HG03432 (cell line): ENCODE measurements at regions not wholly inside any gene's neighbourhood (a gene's known extent, or its start where the extent isn't known, plus 50 kb on each side); places are given as distances from the start of the nearest gene placed in this dataset.

ENCODE experiments used
- ATAC-seq: cut with Tn5 transposase; IDR thresholded peaks from one replicate; pipeline ENCODE4 v1.9.1; 2021; ENCODE audit warnings: mild to moderate bottlenecking, moderate library complexity; ENCODE audit not compliant: unreplicated experiment

- no peak for ATAC-seq
These were observed 59.2 kb upstream of the ANTXRL start for GRCh38 chr10:46227571-46227935.

- peak; percentile 13 for ATAC-seq
These were observed 58.7 kb upstream of the ANTXRL start for GRCh38 chr10:46227936-46228562.

DNA sequence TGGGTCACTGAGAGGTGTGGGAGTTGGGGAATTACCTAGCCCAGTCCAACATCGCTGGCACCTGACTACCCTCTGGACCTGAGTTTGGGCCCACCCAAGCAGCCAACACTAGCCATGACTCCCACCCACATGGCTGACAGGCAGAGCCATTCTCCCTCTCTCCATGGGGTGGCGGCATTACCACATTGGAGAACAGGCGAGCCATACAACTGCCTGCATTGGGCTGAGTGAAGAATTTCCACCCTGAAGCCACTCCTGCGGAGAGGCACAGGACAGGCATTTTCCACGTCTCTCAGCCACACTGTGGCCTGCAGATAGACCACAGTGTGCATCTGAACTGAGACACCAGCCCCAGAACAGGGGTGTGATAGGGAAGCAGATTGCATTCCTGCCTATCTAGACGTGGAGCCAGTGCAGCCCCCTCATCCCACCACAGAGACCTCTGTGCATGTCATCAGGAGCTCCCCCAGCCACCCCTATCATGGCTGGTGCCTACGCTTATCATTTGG is 58.2 kb upstream of the ANTXRL start:
- ATAC-seq: peak; percentile 84

DNA sequence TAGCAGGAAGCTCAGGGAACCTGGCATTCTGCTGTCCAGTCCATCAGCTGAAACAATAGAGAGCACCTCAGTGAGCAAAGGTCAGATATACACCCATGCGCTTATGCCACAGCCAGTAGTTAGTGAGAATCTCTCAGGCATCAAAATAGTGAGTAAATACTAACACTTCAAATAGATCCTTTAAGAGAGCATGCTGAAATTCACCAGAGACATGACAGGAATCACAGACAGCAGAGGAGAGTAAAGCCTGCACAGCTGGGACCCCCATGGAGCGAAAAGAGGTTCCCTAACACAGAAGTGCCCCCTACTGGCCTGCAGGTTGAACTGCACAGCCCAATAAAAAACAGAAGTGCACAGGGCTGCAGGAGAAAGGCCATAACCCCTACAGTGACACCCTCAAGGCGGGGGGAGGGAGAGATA is 57.6 kb upstream of the ANTXRL start:
- ATAC-seq: no peak

- ATAC-seq: no peak
These were observed 56.2 kb upstream of the ANTXRL start for GRCh38 chr10:46230615-46231014.

DNA sequence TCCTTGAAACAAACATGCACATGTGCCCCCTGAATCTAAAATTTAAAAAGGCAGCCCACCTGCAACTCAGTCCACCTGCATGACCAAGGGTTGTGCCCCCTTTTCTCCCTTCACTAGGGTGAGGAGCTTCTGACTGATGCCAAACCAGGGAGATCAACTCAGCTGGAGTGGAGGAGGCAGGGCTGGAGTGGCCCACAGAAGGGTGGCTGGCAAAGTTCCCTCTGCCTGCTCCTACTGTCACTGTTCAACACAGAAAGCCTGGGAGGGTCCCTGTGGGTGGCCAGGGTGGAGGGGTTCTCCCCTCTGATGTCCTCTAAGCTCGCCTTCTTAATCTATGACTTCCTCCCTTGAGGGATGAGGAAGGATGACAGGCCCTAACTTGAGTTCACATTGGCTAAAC is 55.7 kb upstream of the ANTXRL start:
- no peak for ATAC-seq

DNA sequence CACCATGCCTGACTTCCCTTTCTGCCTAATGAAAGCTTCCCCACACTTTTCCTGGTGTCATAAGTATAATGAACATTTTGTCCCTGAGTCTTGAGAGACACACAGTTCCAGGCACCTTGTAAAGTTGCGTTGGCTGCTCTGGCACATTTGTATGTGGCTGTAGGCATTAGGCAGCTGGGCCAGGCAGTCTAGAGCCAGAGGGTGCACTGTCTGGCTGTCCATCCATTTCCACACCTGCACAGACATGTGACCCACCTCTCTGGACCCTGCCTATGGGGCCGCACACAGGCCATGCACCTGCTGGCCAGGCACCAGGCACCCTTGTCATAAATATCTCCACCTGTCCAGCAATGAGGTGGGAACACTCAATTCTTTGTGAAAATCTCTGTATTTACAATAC is 54.7 kb upstream of the ANTXRL start:
- no peak for ATAC-seq

GRCh38 chr10:46232666-46233065 is 54.1 kb upstream of the ANTXRL start:
- no peak for ATAC-seq

GRCh38 chr10:46233181-46233580 is 53.6 kb upstream of the ANTXRL start:
- ATAC-seq: no peak

DNA sequence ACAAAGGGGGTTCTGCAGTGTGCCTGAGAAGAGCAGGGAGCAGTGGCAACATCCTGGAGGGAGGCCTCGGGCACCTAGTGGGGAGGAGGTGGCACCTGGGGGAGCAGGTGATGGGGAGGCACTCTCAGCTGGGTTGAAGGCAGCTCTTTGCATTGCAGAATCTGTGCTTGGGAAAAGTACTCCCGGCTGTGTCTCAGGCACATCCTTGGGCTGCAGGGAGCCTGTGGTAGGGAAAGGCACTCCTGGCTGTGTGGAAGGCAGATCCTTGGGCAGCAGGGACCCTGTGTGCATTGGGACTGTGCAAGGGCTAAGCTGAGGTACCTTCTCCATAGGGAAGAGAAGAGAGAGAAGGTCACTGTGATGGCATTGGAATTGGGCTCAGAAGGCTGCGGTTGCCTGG is 52.8 kb upstream of the ANTXRL start:
- ATAC-seq: no peak

DNA sequence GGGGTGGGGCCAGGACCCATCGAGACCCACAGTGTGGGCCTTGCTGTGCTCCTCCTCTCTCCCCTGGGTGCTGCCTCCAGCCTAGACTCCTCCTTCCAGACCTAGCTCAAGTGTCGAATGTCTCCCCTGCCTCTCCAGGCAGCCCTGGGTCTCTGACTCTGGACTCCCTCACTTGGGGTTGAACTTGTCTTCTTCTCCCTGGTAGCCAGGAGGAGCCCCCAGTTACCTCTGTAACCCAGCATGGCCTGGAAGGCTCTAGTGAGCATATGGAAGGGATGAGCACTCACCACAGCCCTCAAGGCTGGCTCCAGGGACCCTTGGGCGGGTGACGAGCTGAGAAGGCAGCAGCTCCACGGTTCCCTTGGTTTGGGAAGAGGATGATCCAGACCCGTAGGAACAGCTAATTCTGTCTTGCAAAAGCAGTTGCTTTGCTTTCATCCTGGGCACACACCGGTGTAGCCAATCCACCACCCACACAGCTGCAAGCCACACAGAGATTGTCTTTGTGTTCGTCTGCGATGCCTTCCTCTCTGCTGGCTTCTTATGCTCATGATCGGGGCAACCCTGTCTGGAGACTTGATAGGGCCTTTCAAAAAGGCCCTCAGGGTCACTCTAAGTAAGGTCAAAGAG is 52.3 kb upstream of the ANTXRL start:
- ATAC-seq: no peak

DNA sequence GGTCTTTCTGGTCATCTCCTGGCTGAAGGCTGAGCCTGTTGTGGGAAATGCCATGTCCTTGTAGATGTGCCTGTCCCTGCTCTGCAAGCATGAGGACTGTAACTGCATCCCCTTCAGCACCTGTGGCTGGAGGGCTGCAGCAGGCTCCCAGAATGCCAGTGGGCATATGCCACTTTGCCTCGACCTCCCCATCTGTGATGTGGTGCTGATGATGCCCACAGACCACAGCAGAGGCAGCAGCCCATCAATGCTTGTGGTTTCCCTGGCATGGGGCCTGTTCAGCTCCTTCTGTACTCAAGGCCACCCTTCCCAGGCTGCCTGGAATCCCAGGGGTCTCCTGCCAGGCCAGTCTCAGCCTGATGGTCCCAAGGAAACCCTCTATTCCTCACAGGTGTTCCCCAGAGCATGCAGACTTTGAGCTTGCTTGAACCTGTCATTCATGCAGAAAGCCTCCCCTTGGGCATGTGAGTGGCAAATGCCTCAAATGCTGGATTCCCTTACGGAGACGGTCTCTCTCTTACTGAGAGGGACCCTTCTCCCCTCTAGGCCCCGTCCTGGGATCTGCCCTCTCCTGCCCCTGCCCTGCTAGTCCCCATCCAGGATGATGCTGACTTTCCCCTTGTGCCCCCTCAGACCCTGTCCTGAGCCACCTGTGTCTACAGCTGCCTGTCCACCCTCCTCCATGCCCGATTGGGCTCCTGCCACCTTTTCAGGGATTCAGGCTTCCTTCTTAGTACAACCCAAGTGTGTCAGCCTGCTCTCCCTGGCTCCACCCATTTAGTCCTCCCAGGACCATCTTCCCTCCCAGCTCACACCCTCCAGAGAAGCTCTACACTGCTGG is 50.9 kb upstream of the ANTXRL start:
- ATAC-seq: no peak

- ATAC-seq: no peak
These were observed 50.3 kb upstream of the ANTXRL start for GRCh38 chr10:46236546-46236887.

DNA sequence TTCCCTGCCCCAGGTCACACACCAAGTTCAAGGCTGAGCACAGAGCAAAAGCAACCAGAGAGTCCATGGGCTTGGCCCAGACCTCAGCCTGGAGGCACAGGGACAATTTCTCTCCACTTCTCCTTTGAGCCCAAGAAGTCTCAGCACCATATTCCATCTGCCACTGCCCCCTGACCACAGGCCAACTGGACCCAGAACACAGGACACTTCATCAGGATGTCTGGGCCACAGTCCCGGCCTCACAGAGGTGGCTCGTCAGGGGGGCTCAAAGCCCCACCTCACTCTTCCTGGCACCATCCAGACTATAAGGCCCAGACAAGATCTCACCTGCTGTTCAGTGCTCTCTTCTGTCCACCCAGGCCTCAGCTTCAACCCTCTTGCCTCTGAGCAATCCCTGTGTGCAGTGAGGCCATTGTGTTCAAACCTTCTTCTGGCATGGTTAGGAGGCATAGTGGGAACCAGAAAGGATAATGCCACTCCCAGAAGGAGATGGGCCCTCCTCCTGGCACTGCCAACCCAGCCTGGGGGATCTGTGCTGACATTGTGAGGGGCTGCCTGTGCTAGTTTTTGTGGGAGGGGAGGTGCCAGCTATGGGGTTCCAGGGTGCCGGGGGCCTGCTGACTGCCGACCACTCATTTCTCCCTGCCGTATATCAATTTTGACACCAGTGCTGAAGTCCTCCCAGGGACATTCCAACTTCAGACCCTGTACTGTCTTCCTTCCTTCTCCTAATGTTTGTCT is 49.7 kb upstream of the ANTXRL start:
- ATAC-seq: no peak
